Hepatocyte (in vitro differentiated cells): ENCODE measurements at regions not wholly inside any gene's neighbourhood (a gene's known extent, or its start where the extent isn't known, plus 50 kb on each side); places are given as distances from the start of the nearest gene placed in this dataset.
A peak's percentile ranks its signal among the peaks of the same experiment; 100 is the strongest.

Experiments
- DNase-seq: peaks from one replicate; pipeline ENCODE4 v3.0.0-alpha.2; 2016; ENCODE audit warnings: low spot score
- H2AFZ ChIP-seq: fragments of 200-600 bp; sonication (generic); 2 replicates; pipeline ENCODE4 v1.6.0; 2016; ENCODE audit warnings: antibody characterized with exemption, mild to moderate bottlenecking
- H3K27ac ChIP-seq: fragments of 200-600 bp; sonication (generic); 2 replicates; pipeline ENCODE4 v1.5.1; 2016; ENCODE audit warnings: mild to moderate bottlenecking
- H3K27me3 ChIP-seq: fragments of 200-600 bp; sonication (generic); 2 replicates; pipeline ENCODE4 v1.6.1; 2016
- H3K36me3 ChIP-seq: fragments of 200-600 bp; sonication (generic); replicated peaks from 2 replicates; pipeline ENCODE4 v1.5.1; 2016; ENCODE audit warnings: low read depth; ENCODE audit not compliant: insufficient read depth
- H3K4me1 ChIP-seq: fragments of 200-600 bp; sonication (generic); 2 replicates; pipeline ENCODE4 v1.5.1; 2016; ENCODE audit warnings: mild to moderate bottlenecking, moderate library complexity; ENCODE audit not compliant: insufficient read depth
- H3K4me2 ChIP-seq: fragments of 200-600 bp; sonication (generic); 2 replicates; pipeline ENCODE4 v1.6.0; 2016
- H3K4me3 ChIP-seq: fragments of 200-600 bp; sonication (generic); 2 replicates; pipeline ENCODE4 v1.5.1; 2016; ENCODE audit warnings: mild to moderate bottlenecking
- H3K79me2 ChIP-seq: fragments of 200-600 bp; sonication (generic); 2 replicates; pipeline ENCODE4 v1.6.0; 2017; ENCODE audit warnings: mild to moderate bottlenecking
- H3K9me2 ChIP-seq: fragments of 200-600 bp; sonication (generic); replicated peaks from 2 replicates; pipeline ENCODE4 v1.6.0; 2017; ENCODE audit warnings: mild to moderate bottlenecking; ENCODE audit not compliant: insufficient read depth
- H3K9me3 ChIP-seq: fragments of 200-600 bp; sonication (generic); 2 replicates; pipeline ENCODE4 v1.5.1; 2016; ENCODE audit warnings: low read depth, mild to moderate bottlenecking
- H4K20me1 ChIP-seq: fragments of 200-600 bp; sonication (generic); 2 replicates; pipeline ENCODE4 v1.6.0; 2016; ENCODE audit warnings: mild to moderate bottlenecking; ENCODE audit not compliant: insufficient read depth, poor library complexity, severe bottlenecking
- EZH2 ChIP-seq: fragments of 200-600 bp; sonication (generic); IDR thresholded peaks from 2 replicates; pipeline ENCODE4 v1.6.1; 2016; ENCODE audit warnings: antibody characterized with exemption, mild to moderate bottlenecking, borderline replicate concordance
- EZH2phosphoT487 ChIP-seq: fragments of 200-600 bp; sonication (generic); IDR thresholded peaks from one replicate; pipeline ENCODE4 v1.6.1; 2018; ENCODE audit warnings: antibody characterized with exemption, mild to moderate bottlenecking, low read depth, moderate library complexity; ENCODE audit not compliant: unreplicated experiment, severe bottlenecking
- WGBS: methylation state at CpG from one replicate; pipeline ENCODE4 v1.1.6; 2016; ENCODE audit warnings: low lambda C conversion rate; ENCODE audit errors: missing lambda C conversion rate; 5-methylcytosine and 5-hydroxymethylcytosine counted together
- TF ChIP-seq, protein P1 (sequence below): fragments of 200-600 bp; sonication (generic); IDR thresholded peaks from 2 replicates; pipeline ENCODE4 v1.5.1; 2016; ENCODE audit warnings: antibody characterized with exemption, mild to moderate bottlenecking; ENCODE audit not compliant: poor library complexity

DNA sequence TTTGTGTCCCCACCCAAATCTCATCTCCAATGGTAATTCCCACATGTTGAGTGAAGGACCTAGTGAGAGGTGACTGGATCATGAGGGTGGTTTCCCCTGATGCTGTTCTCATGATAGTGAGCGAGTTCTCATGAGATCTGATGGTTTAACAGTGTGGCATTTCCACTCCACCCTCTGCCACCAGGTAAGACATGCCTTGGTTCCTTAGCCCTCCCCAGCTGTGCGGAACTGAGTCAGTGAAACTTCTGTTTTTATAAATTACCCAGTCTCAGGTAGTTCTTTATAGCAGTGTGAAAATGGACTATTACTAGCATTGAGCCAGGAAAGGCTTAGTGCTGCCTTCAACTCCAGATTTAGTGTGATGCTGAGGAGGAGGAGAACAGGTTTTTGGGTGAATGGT lies 222.2 kb downstream of the ADRA2A start:
- no peaks in the 10 kb centered on the region for H3K79me2 ChIP-seq
- no peaks in the 10 kb centered on the region for H4K20me1 ChIP-seq
- no peaks in the 10 kb centered on the region for H3K9me2 ChIP-seq
- no peaks in the 10 kb centered on the region for H3K9me3 ChIP-seq
- TF ChIP-seq EZH2, result no peak
- TF ChIP-seq, protein P1, sequence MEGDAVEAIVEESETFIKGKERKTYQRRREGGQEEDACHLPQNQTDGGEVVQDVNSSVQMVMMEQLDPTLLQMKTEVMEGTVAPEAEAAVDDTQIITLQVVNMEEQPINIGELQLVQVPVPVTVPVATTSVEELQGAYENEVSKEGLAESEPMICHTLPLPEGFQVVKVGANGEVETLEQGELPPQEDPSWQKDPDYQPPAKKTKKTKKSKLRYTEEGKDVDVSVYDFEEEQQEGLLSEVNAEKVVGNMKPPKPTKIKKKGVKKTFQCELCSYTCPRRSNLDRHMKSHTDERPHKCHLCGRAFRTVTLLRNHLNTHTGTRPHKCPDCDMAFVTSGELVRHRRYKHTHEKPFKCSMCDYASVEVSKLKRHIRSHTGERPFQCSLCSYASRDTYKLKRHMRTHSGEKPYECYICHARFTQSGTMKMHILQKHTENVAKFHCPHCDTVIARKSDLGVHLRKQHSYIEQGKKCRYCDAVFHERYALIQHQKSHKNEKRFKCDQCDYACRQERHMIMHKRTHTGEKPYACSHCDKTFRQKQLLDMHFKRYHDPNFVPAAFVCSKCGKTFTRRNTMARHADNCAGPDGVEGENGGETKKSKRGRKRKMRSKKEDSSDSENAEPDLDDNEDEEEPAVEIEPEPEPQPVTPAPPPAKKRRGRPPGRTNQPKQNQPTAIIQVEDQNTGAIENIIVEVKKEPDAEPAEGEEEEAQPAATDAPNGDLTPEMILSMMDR, result no peak
- no peak for TF ChIP-seq EZH2phosphoT487
- H2AFZ ChIP-seq, result no peak overlapping the region
- H3K4me2 ChIP-seq, result no peak overlapping the region
- WGBS, result 98% methylated on average over 2 of the region's 2 CpGs
- no peak for DNase-seq
- H3K27ac ChIP-seq, result no peak overlapping the region
- H3K27me3 ChIP-seq, result no peaks in the 10 kb centered on the region
- no peak overlapping the region for H3K4me3 ChIP-seq
- H3K4me1 ChIP-seq, result peaks cover 3% of the 10 kb centered on the region
- H3K36me3 ChIP-seq, result no peaks in the 10 kb centered on the region

DNA sequence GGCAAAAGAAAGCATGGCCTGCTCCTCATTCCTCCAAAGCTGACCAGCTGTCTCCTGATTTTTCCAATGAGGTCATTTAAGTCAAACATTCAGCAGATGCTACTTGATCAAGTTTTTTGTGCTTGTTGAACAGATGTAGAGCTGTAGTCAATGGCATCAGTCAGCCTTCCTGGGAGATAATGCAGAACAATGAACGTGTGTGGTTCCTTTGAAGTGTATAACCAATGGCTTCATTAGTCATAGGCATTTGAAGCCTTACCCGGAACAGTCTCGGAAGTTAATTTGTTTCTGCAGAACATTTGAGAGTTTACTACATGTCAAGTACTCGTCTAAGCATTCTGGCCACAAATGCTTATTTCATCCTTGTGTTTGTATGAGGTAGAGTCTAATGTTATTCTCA lies 227.1 kb downstream of the ADRA2A start:
- H3K27me3 ChIP-seq, result no peaks in the 10 kb centered on the region
- H3K9me3 ChIP-seq, result no peaks in the 10 kb centered on the region
- H3K4me3 ChIP-seq, result no peak overlapping the region
- WGBS, result 36% methylated on average over 4 of the region's 4 CpGs
- no peak overlapping the region for H2AFZ ChIP-seq
- TF ChIP-seq EZH2 (no peak), EZH2phosphoT487 (no peak)
- TF ChIP-seq, protein P1, result no peak
- no peak overlapping the region for H3K4me2 ChIP-seq
- H3K36me3 ChIP-seq, result no peaks in the 10 kb centered on the region
- H3K9me2 ChIP-seq, result no peaks in the 10 kb centered on the region
- H3K4me1 ChIP-seq, result no peaks in the 10 kb centered on the region
- no peak overlapping the region for H3K27ac ChIP-seq
- H4K20me1 ChIP-seq, result no peaks in the 10 kb centered on the region
- DNase-seq, result no peak
- H3K79me2 ChIP-seq, result no peaks in the 10 kb centered on the region

DNA sequence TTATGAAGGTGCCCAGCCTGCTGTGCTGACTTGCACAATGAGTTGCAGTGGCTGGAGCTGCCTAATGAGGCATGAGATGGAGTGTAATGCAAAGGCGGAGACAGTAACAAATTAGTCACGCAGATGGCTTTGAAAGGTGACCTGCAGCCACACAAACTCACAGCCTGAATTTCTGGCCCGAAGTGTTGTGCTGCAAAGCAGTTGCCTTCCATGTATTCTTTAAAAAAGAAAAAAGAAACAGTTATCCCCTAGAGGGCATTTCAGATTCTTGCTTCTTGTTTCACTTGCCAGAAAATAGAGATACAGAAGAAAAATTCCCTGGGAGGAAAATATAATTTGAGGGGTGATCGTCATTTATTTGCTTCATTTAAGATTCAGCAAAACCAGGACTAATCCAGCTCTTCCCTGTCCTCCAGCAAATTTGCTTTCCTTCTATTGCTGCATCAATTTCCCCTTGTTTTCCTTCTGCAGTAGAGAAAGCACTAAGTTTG lies 239.9 kb downstream of the ADRA2A start:
- 75% methylated on average over 4 of the region's 4 CpGs for WGBS
- peak overlapping the region; percentile 16 for H3K4me2 ChIP-seq

More for the DNA sequence above, 239.9 kb downstream of the ADRA2A start:
- no peak overlapping the region for H2AFZ ChIP-seq
- no peaks in the 10 kb centered on the region for H3K4me1 ChIP-seq
- no peak overlapping the region for H3K27ac ChIP-seq
- TF ChIP-seq, protein P1, result no peak
- TF ChIP-seq EZH2, result no peak
- no peak for TF ChIP-seq EZH2phosphoT487
- H3K4me3 ChIP-seq, result no peak overlapping the region
- no peaks in the 10 kb centered on the region for H4K20me1 ChIP-seq
- no peaks in the 10 kb centered on the region for H3K36me3 ChIP-seq
- no peaks in the 10 kb centered on the region for H3K27me3 ChIP-seq
- H3K9me2 ChIP-seq, result no peaks in the 10 kb centered on the region
- DNase-seq, result no peak
- H3K79me2 ChIP-seq, result no peaks in the 10 kb centered on the region
- no peaks in the 10 kb centered on the region for H3K9me3 ChIP-seq
